B cell (primary cell): ENCODE measurements at regions not wholly inside any gene's neighbourhood (a gene's known extent, or its start where the extent isn't known, plus 50 kb on each side); places are given as distances from the start of the nearest gene placed in this dataset.

ENCODE experiments used
- ATAC-seq: fragments of 200-7000 bp; cut with Tn5 transposase; one replicate; pipeline ENCODE4 v1.10.0; 2021; ENCODE audit warnings: low read depth, mild to moderate bottlenecking, moderate number of reproducible peaks, moderate library complexity
- CTCF ChIA-PET: fragments of 350-600 bp; sonication (Branson Sonifier 250); formaldehyde crosslinking; loops from one replicate; lab custom pipeline; 2021; ENCODE audit warnings: antibody characterized with exemption, inconsistent platforms; lab: Charles Lee
- POLR2A ChIA-PET: fragments of 350-600 bp; sonication (Branson Sonifier 250); formaldehyde crosslinking; loops from one replicate; lab custom pipeline; 2021; ENCODE audit warnings: antibody characterized with exemption; lab: Charles Lee
- DNase-seq: peaks from one replicate; pipeline ENCODE4 v3.0.0; 2013
- H2AFZ ChIP-seq: 2 replicates; pipeline ENCODE4 v1.6.1; 2012; ENCODE audit warnings: mild to moderate bottlenecking, low read depth, low read length; ENCODE audit not compliant: insufficient read depth, poor library complexity, severe bottlenecking
- H3K27ac ChIP-seq, 2 donors: 1 replicate in 1 of 2; 2 replicates in 1 of 2; pipeline ENCODE4 v1.5.1; 2012 to 2013; ENCODE audit warnings: low read length in 2 of 2, mild to moderate bottlenecking in 2 of 2, moderate library complexity in 1 of 2
- H3K27me3 ChIP-seq, 4 experiments: fragments of 200-600 bp in 1 of 4; sonication (generic) in 1 of 4; replicated peaks in 1 of 4; 1 replicate in 2 of 4; 2 replicates in 2 of 4; pipeline versions ENCODE4 v1.6.1 to v1.7.0; 2013 to 2016; ENCODE audit warnings: low read length in 3 of 4, mild to moderate bottlenecking in 2 of 4, mixed read lengths in 1 of 4, moderate library complexity in 1 of 4; ENCODE audit not compliant: insufficient read depth in 4 of 4, control insufficient read depth in 3 of 4; ENCODE audit errors: control extremely low read depth in 1 of 4
- H3K36me3 ChIP-seq, 2 experiments: replicated peaks in 1 of 2; 1 replicate in 1 of 2; 2 replicates in 1 of 2; pipeline versions ENCODE4 v1.6.1 to v1.7.1; 2013; ENCODE audit warnings: low read length in 1 of 2; ENCODE audit not compliant: insufficient read depth in 2 of 2, control insufficient read depth in 1 of 2; ENCODE audit errors: control extremely low read depth in 1 of 2, extremely low read depth in 1 of 2
- H3K4me1 ChIP-seq, 2 donors: fragments of 200-600 bp in 1 of 2; sonication (generic) in 1 of 2; 1 replicate in 1 of 2; 2 replicates in 1 of 2; pipeline versions ENCODE4 v1.5.1 to v1.6.1; 2013 to 2017; ENCODE audit warnings: low read length in 2 of 2; ENCODE audit not compliant: control insufficient read depth in 2 of 2, insufficient read depth in 2 of 2
- H3K4me2 ChIP-seq: replicated peaks from 2 replicates; pipeline ENCODE3; 2012; ENCODE audit warnings: mild to moderate bottlenecking, low read depth, low read length; ENCODE audit not compliant: poor library complexity, severe bottlenecking
- H3K4me3 ChIP-seq, 5 experiments: fragments of 200-600 bp in 1 of 5; sonication (generic) in 1 of 5; 1 replicate in 3 of 5; 2 replicates in 2 of 5; pipeline versions ENCODE4 v1.5.1 to v1.7.0; 2011 to 2016; ENCODE audit warnings: low read length in 4 of 5, mild to moderate bottlenecking in 4 of 5, low read depth in 2 of 5, control low read depth in 1 of 5, moderate library complexity in 1 of 5; ENCODE audit not compliant: insufficient read depth in 1 of 5; ENCODE audit errors: control extremely low read depth in 1 of 5, extremely low read depth in 1 of 5
- H3K79me2 ChIP-seq: fragments of 200-600 bp; sonication (generic); one replicate; pipeline ENCODE4 v1.6.0; 2016; ENCODE audit warnings: low read length; ENCODE audit not compliant: control insufficient read depth, insufficient read depth
- H3K9ac ChIP-seq: fragments of 200-600 bp; sonication (generic); 2 replicates; pipeline ENCODE4 v1.6.1; 2017; ENCODE audit warnings: mild to moderate bottlenecking, low read length, moderate library complexity
- H3K9me3 ChIP-seq, 3 donors: one replicate each; pipeline versions ENCODE4 v1.6.1 to v1.7.1; 2013; ENCODE audit warnings: low read length in 2 of 3; ENCODE audit not compliant: control insufficient read depth in 2 of 3, insufficient read depth in 1 of 3; ENCODE audit errors: control extremely low read depth in 1 of 3
- H4K20me1 ChIP-seq: 2 replicates; pipeline ENCODE4 v1.6.0; 2012; ENCODE audit warnings: mild to moderate bottlenecking, low read length; ENCODE audit not compliant: insufficient read depth, control insufficient read depth, poor library complexity, severe bottlenecking
- H3K27ac Mint-ChIP-seq: one replicate; pipeline ENCODE4 v1.8.0; 2021; ENCODE audit warnings: mixed read lengths
- H3K27me3 Mint-ChIP-seq: one replicate; pipeline ENCODE4 v1.8.0; 2021; ENCODE audit warnings: mixed read lengths
- H3K4me1 Mint-ChIP-seq: one replicate; pipeline ENCODE4 v1.8.0; 2021; ENCODE audit warnings: mixed read lengths
- H3K4me3 Mint-ChIP-seq: one replicate; pipeline ENCODE4 v1.8.0; 2021; ENCODE audit warnings: mixed read lengths
- H3K9me3 Mint-ChIP-seq: one replicate; pipeline ENCODE4 v1.8.0; 2022; ENCODE audit warnings: mixed read lengths; ENCODE audit not compliant: insufficient read depth
- CTCF ChIP-seq: fragments of 200-600 bp; IDR thresholded peaks from one replicate; pipeline ENCODE4 v1.8.0; 2022; ENCODE audit warnings: antibody characterized with exemption, mild to moderate bottlenecking
- EZH2 ChIP-seq: IDR thresholded peaks from 2 replicates; pipeline ENCODE4 v1.6.1; 2012; ENCODE audit warnings: borderline replicate concordance, low read depth, mild to moderate bottlenecking, moderate library complexity, low read length; ENCODE audit not compliant: insufficient read depth, poor library complexity, severe bottlenecking
- WGBS: methylation state at CpG from one replicate; pipeline ENCODE4 v1.1.5; 2013; ENCODE audit warnings: missing lambda C conversion rate; ENCODE audit not compliant: insufficient coverage; 5-methylcytosine and 5-hydroxymethylcytosine counted together
- intact Hi-C: fragments of 100-400 bp; cut with micrococcal nuclease; formaldehyde crosslinking; loops from one replicate; pipeline ENCODE4 v1.10.0; 2022

DNA sequence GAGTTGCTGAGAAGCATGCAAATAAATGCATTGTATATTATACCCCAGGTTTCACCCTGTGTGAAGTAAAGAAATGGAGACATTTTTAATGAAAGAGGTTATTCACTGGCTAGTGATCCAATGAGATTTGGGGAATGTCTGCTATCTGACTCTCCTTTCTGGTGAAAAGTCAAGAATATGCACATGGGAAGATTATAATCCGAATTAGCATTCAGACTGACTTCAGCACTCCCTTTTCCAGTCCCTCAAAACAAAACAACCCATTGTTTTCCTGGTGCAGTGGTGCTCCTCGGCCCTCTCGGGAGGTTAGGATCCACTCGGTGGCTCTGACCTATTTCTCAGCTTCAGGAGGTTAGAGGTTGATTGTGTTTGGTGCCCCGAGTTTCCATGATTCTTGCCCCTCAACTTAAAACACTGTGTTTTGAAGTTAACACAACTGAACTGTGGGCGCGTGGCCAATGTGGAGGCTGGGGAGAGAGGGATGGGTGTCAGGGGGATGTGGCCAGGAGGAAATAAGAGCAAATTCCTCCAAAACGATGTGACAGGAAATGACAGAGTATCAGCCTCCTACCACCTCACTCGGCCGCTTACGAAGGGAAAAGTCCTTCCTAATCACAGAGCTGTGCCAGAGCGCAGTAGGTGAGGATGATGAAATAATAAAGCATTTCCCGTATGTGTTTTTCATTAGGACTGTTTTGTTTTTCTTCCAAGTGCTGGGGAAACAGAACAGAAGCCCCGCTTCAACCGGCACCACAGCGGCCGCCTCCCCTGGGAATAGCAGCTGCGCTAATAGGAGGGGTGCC is 440.1 kb downstream of the MTX2 start:
- POLR2A ChIA-PET: no interaction called here
- H4K20me1 ChIP-seq: no peaks in the 10 kb centered on the region
- WGBS: 83% methylated on average over 2 of the region's 18 CpGs
- H2AFZ ChIP-seq: no peak overlapping the region
- intact Hi-C loops: no loop called here
- ATAC-seq: no peak
- no peak overlapping the region for H3K27ac Mint-ChIP-seq
- H3K36me3 ChIP-seq: no peaks in the 10 kb centered on the region
- CTCF ChIA-PET: interaction anchor here (0.6 kb wide), 1 partner anchor 9 kb away, joined by 3 read pairs; no protein-coding TSS in a partner anchor
- no peaks in the 10 kb centered on the region for H3K9me3 Mint-ChIP-seq
- DNase-seq: no peak
- H3K79me2 ChIP-seq: no peaks in the 10 kb centered on the region
- H3K9me3 ChIP-seq: no peaks in the 10 kb centered on the region
- H3K4me3 ChIP-seq: no peak overlapping the region
- no peak overlapping the region for H3K9ac ChIP-seq
- H3K27me3 ChIP-seq: no peaks in the 10 kb centered on the region
- H3K4me1 Mint-ChIP-seq: no peaks in the 10 kb centered on the region
- no peak overlapping the region for H3K4me2 ChIP-seq
- H3K27me3 Mint-ChIP-seq: peaks cover 13% of the 10 kb centered on the region
- TF ChIP-seq CTCF (no peak), EZH2 (no peak)
- no peak overlapping the region for H3K4me3 Mint-ChIP-seq
- no peaks in the 10 kb centered on the region for H3K4me1 ChIP-seq
- H3K27ac ChIP-seq: no peak overlapping the region

DNA sequence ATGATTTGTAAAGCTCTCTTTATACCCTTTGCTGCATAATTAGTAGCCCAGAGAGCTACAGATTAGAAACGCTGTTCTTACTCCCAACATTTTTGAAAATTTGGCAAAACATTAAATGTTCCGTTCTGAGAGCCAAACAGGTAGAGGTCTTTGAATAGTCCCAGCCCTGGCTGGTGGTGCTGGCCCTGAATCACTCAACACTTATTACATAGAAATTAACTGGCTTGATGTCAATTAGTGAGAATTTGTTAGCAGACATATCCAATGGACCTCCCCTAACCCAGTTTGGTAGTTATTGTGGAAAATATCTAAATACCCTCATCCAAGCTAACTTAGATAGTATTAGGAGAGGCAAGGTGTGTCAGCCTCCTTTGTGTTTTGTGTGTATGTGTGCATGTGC is 440.7 kb downstream of the MTX2 start:
- ChIA-PET CTCF (interaction anchor here (0.6 kb wide), 1 partner anchor 9 kb away, joined by 3 read pairs; no protein-coding TSS in a partner anchor), POLR2A (no interaction called here)
- no peaks in the 10 kb centered on the region for H3K79me2 ChIP-seq
- no peaks in the 10 kb centered on the region for H3K27me3 ChIP-seq
- H3K27me3 Mint-ChIP-seq: peaks cover 13% of the 10 kb centered on the region
- H3K4me1 Mint-ChIP-seq: no peaks in the 10 kb centered on the region
- H3K4me3 Mint-ChIP-seq: no peak overlapping the region
- H2AFZ ChIP-seq: no peak overlapping the region
- H3K9me3 Mint-ChIP-seq: no peaks in the 10 kb centered on the region
- no peak overlapping the region for H3K9ac ChIP-seq
- no CpG with 5 or more reads among the region's 2 CpGs for WGBS
- H3K4me1 ChIP-seq: no peaks in the 10 kb centered on the region
- TF ChIP-seq CTCF (no peak), EZH2 (no peak)
- no peak for DNase-seq
- H3K4me2 ChIP-seq: no peak overlapping the region
- H4K20me1 ChIP-seq: no peaks in the 10 kb centered on the region
- intact Hi-C loops: no loop called here
- no peak overlapping the region for H3K4me3 ChIP-seq
- no peak for ATAC-seq
- H3K36me3 ChIP-seq: no peaks in the 10 kb centered on the region
- no peak overlapping the region for H3K27ac ChIP-seq
- H3K9me3 ChIP-seq: no peaks in the 10 kb centered on the region
- H3K27ac Mint-ChIP-seq: no peak overlapping the region
